H1 (cell line): ENCODE measurements at regions not wholly inside any gene's neighbourhood (a gene's known extent, or its start where the extent isn't known, plus 50 kb on each side); places are given as distances from the start of the nearest gene placed in this dataset.

ENCODE experiments used
- CTCF ChIA-PET: fragments of 300-600 bp; sonication (Branson Sonifier 250); formaldehyde crosslinking; loops from one replicate; lab custom pipeline; 2021; ENCODE audit not compliant: partially characterized antibody; lab: Charles Lee
- POLR2A ChIA-PET: fragments of 300-600 bp; sonication (Branson Sonifier 250); formaldehyde crosslinking; loops from one replicate; lab custom pipeline; 2021; ENCODE audit warnings: inconsistent platforms; ENCODE audit not compliant: partially characterized antibody; lab: Charles Lee
- DNase-seq, 2 experiments: peaks; one replicate each; pipeline versions ENCODE4 v3.0.0 to v3.0.0-alpha.2; 2010 to 2022; ENCODE audit warnings: low spot score in 2 of 2, low read depth in 1 of 2, mixed read lengths in 1 of 2
- FAIRE-seq: peaks from 2 replicates; lab custom pipeline; 2011; peaks lifted over from hg19 to GRCh38; lab: Jason Lieb, UNC
- H2AFZ ChIP-seq: 2 replicates; pipeline ENCODE4 v1.8.1; 2012; ENCODE audit warnings: low read length, inconsistent platforms
- H2AK5ac ChIP-seq: 2 replicates; pipeline ENCODE4 v1.6.1; 2013; ENCODE audit warnings: low read depth, low read length
- H2BK120ac ChIP-seq: replicated peaks from 2 replicates; pipeline ENCODE3; 2013; ENCODE audit warnings: low read depth, low read length, inconsistent platforms
- H2BK12ac ChIP-seq: 2 replicates; pipeline ENCODE4 v1.6.1; 2013; ENCODE audit warnings: low read depth, low read length
- H2BK15ac ChIP-seq: 2 replicates; pipeline ENCODE4 v1.6.1; 2013; ENCODE audit warnings: low read length
- H2BK20ac ChIP-seq: 2 replicates; pipeline ENCODE4 v1.6.1; 2013; ENCODE audit warnings: low read length
- H2BK5ac ChIP-seq: 2 replicates; pipeline ENCODE4 v1.6.1; 2013; ENCODE audit warnings: low read depth, low read length
- H3K14ac ChIP-seq: 2 replicates; pipeline ENCODE4 v1.6.1; 2013; ENCODE audit warnings: inconsistent platforms; ENCODE audit not compliant: insufficient read length
- H3K18ac ChIP-seq: 2 replicates; pipeline ENCODE4 v1.6.1; 2013; ENCODE audit warnings: low read length; ENCODE audit errors: extremely low read depth
- H3K23ac ChIP-seq: 2 replicates; pipeline ENCODE4 v1.6.1; 2013; ENCODE audit warnings: inconsistent platforms; ENCODE audit not compliant: insufficient read length
- H3K23me2 ChIP-seq: 2 replicates; pipeline ENCODE4 v1.6.1; 2013; ENCODE audit warnings: low read depth, low read length
- H3K27ac ChIP-seq: 2 replicates; pipeline ENCODE4 v1.6.1; 2011; ENCODE audit warnings: low read depth, low read length, inconsistent platforms
- H3K27me3 ChIP-seq, 4 experiments: replicated peaks in 1 of 4; 1 replicate in 1 of 4; 2 replicates in 3 of 4; pipeline versions ENCODE4 v1.6.1 to v1.8.1; 2011 to 2013; ENCODE audit warnings: low read length in 3 of 4, mild to moderate bottlenecking in 3 of 4, inconsistent platforms in 2 of 4, mixed read lengths in 2 of 4, moderate library complexity in 1 of 4; ENCODE audit not compliant: control insufficient read depth in 3 of 4, insufficient read depth in 3 of 4; ENCODE audit errors: extremely low read depth in 1 of 4
- H3K36me3 ChIP-seq, 4 experiments: 2 replicates each; pipeline versions ENCODE4 v1.6.1 to v1.8.1; 2011 to 2013; ENCODE audit warnings: mild to moderate bottlenecking in 4 of 4, low read length in 3 of 4, moderate library complexity in 2 of 4, control low read depth in 1 of 4, inconsistent platforms in 1 of 4; ENCODE audit not compliant: insufficient read depth in 4 of 4, control insufficient read depth in 2 of 4
- H3K4ac ChIP-seq: replicated peaks from 2 replicates; pipeline ENCODE3; 2013; ENCODE audit warnings: low read length, low read depth, mixed read lengths, inconsistent platforms; ENCODE audit not compliant: insufficient read length
- H3K4me1 ChIP-seq, 4 experiments: replicated peaks in 1 of 4; 1 replicate in 1 of 4; 2 replicates in 3 of 4; pipeline versions ENCODE4 v1.6.1 to v1.8.1; 2011 to 2013; ENCODE audit warnings: low read length in 3 of 4, inconsistent platforms in 2 of 4, mixed read lengths in 1 of 4; ENCODE audit not compliant: insufficient read depth in 4 of 4, control insufficient read depth in 3 of 4
- H3K4me2 ChIP-seq, 2 experiments: 2 replicates each; pipeline versions ENCODE4 v1.6.1 to v1.8.1; 2011 to 2013; ENCODE audit warnings: low read depth in 2 of 2, low read length in 2 of 2, control low read depth in 1 of 2, inconsistent platforms in 1 of 2, mild to moderate bottlenecking in 1 of 2; ENCODE audit not compliant: insufficient read depth in 1 of 2
- H3K4me3 ChIP-seq, 4 experiments: fragments of 200-600, 300-600 bp in 1 of 4; sonication (generic), shearing (Covaris generic), sonication (Bioruptor Twin) in 1 of 4; 2 replicates each; pipeline versions ENCODE4 v1.5.1 to v1.8.1; 2011 to 2016; ENCODE audit warnings: low read length in 4 of 4, low read depth in 3 of 4, control low read depth in 2 of 4, inconsistent platforms in 2 of 4, mild to moderate bottlenecking in 2 of 4, mixed read lengths in 1 of 4, moderate library complexity in 1 of 4; ENCODE audit not compliant: insufficient read depth in 2 of 4; ENCODE audit errors: extremely low read depth in 1 of 4
- H3K56ac ChIP-seq: replicated peaks from 2 replicates; pipeline ENCODE3; 2013; ENCODE audit warnings: low read depth, mild to moderate bottlenecking, mixed read lengths, low read length, inconsistent platforms; ENCODE audit not compliant: insufficient read length
- H3K79me1 ChIP-seq: 2 replicates; pipeline ENCODE4 v1.6.1; 2013; ENCODE audit warnings: low read depth, low read length, control low read depth
- H3K79me2 ChIP-seq, 2 experiments: 2 replicates each; pipeline versions ENCODE4 v1.6.1 to v1.8.1; 2012 to 2013; ENCODE audit warnings: low read length in 2 of 2, mild to moderate bottlenecking in 2 of 2, inconsistent platforms in 1 of 2; ENCODE audit not compliant: insufficient read depth in 2 of 2, control insufficient read depth in 1 of 2
- H3K9ac ChIP-seq, 4 experiments: replicated peaks in 1 of 4; 1 replicate in 1 of 4; 2 replicates in 3 of 4; pipeline versions ENCODE4 v1.6.1 to v1.8.1; 2011 to 2013; ENCODE audit warnings: low read depth in 3 of 4, low read length in 3 of 4, control low read depth in 2 of 4, mild to moderate bottlenecking in 2 of 4, moderate library complexity in 2 of 4, inconsistent platforms in 1 of 4; ENCODE audit errors: extremely low read depth in 1 of 4
- H3K9me3 ChIP-seq, 2 experiments: 2 replicates each; pipeline versions ENCODE4 v1.6.1 to v1.8.1; 2012 to 2013; ENCODE audit warnings: mild to moderate bottlenecking in 2 of 2, moderate library complexity in 2 of 2, control low read depth in 1 of 2, inconsistent platforms in 1 of 2, low read depth in 1 of 2, low read length in 1 of 2, mixed read lengths in 1 of 2; ENCODE audit not compliant: insufficient read depth in 2 of 2
- H4K20me1 ChIP-seq, 2 experiments: replicated peaks in 1 of 2; 2 replicates each; pipeline versions ENCODE3 to v1.8.1; 2011 to 2013; ENCODE audit warnings: inconsistent platforms in 2 of 2, low read length in 2 of 2, mild to moderate bottlenecking in 1 of 2; ENCODE audit not compliant: insufficient read depth in 2 of 2, control insufficient read depth in 1 of 2
- H4K5ac ChIP-seq: 2 replicates; pipeline ENCODE4 v1.6.1; 2013; ENCODE audit warnings: low read length, low read depth, mixed read lengths, inconsistent platforms; ENCODE audit not compliant: insufficient read length
- H4K8ac ChIP-seq: 2 replicates; pipeline ENCODE4 v1.8.0; 2013; ENCODE audit warnings: mild to moderate bottlenecking, moderate library complexity, low read length, inconsistent platforms; ENCODE audit not compliant: insufficient read depth; ENCODE audit errors: extremely low read depth
- H4K91ac ChIP-seq: replicated peaks from 2 replicates; pipeline ENCODE3; 2013; ENCODE audit warnings: low read length, mixed read lengths, inconsistent platforms; ENCODE audit not compliant: insufficient read length
- CBX5 ChIP-seq: fragments of 300-800, 300-1000 bp; sonication (generic); IDR thresholded peaks from 2 replicates; pipeline ENCODE4 v1.7.1; 2016; ENCODE audit warnings: antibody characterized with exemption, low read length, low read depth
- FOSL1 ChIP-seq: IDR thresholded peaks from 2 replicates; pipeline ENCODE4 v1.6.1; 2011; ENCODE audit warnings: mild to moderate bottlenecking, low read depth, low read length, moderate library complexity; ENCODE audit not compliant: insufficient read depth
- KDM5A ChIP-seq: fragments of 200-600 bp; IDR thresholded peaks from 2 replicates; pipeline ENCODE4 v1.7.1; 2012; ENCODE audit warnings: mild to moderate bottlenecking, low read length, inconsistent platforms, mixed read lengths
- MAFK ChIP-seq: IDR thresholded peaks from 2 replicates; pipeline ENCODE4 v1.6.1; 2012; ENCODE audit warnings: low read depth, mild to moderate bottlenecking, improper control_type of control experiment, low read length
- POU5F1 ChIP-seq: IDR thresholded peaks from 2 replicates; pipeline ENCODE4 v1.6.1; 2011; ENCODE audit warnings: low read depth, mild to moderate bottlenecking, low read length, moderate library complexity
- RFX5 ChIP-seq: IDR thresholded peaks from 2 replicates; pipeline ENCODE4 v1.6.1; 2011; ENCODE audit warnings: low read depth, low read length, improper control_type of control experiment, borderline replicate concordance
- SIN3A ChIP-seq, 2 experiments: IDR thresholded peaks in 1 of 2; conservative IDR thresholded peaks in 1 of 2; 2 replicates each; pipeline ENCODE4 v1.6.1; 2011 to 2012; ENCODE audit warnings: low read length in 2 of 2, improper control_type of control experiment in 1 of 2, low read depth in 1 of 2, mild to moderate bottlenecking in 1 of 2
- SIX5 ChIP-seq: IDR thresholded peaks from 2 replicates; pipeline ENCODE4 v1.6.1; 2011; ENCODE audit warnings: mild to moderate bottlenecking, low read depth, low read length
- SP4 ChIP-seq: IDR thresholded peaks from 2 replicates; pipeline ENCODE4 v1.6.1; 2012; ENCODE audit warnings: low read length, inconsistent platforms
- TBP ChIP-seq: IDR thresholded peaks from 2 replicates; pipeline ENCODE4 v1.6.1; 2011; ENCODE audit warnings: low read depth, low read length, improper control_type of control experiment
- ZNF274 ChIP-seq: IDR thresholded peaks from 2 replicates; pipeline ENCODE4 v1.7.0; 2012; ENCODE audit warnings: low read length, borderline replicate concordance; ENCODE audit errors: extremely low read depth
- WGBS, 2 experiments: shearing (Covaris generic) in 1 of 2; methylation state at CpG; one replicate each; pipeline versions ENCODE4 v1.1.6 to v1.1.7; 2013 to 2015; ENCODE audit warnings: low lambda C conversion rate in 2 of 2, mixed read lengths in 2 of 2, inconsistent platforms in 1 of 2, low coverage in 1 of 2, missing lambda C conversion rate in 1 of 2; ENCODE audit not compliant: insufficient replicate concordance in 2 of 2, insufficient coverage in 1 of 2, insufficient read length in 1 of 2; ENCODE audit errors: extremely low coverage in 1 of 2, missing lambda C conversion rate in 1 of 2; 5-methylcytosine and 5-hydroxymethylcytosine counted together
- TF ChIP-seq, protein P1 (sequence below): IDR thresholded peaks from 2 replicates; pipeline ENCODE4 v1.6.1; 2012; ENCODE audit warnings: inconsistent platforms
- TF ChIP-seq, protein P2 (sequence below): IDR thresholded peaks from 2 replicates; pipeline ENCODE4 v1.6.1; 2011; ENCODE audit warnings: low read length, improper control_type of control experiment

- Histone ChIP-seq H3K4ac (no peak overlapping the region), H2AFZ (no peak overlapping the region), H2AK5ac (no peak overlapping the region), H4K91ac (no peak overlapping the region), H4K5ac (no peak overlapping the region), H3K23ac (no peak overlapping the region), H3K56ac (no peak overlapping the region), H3K79me2 (no peaks in the 10 kb centered on the region), H2BK120ac (no peak overlapping the region), H3K9ac (no peak overlapping the region), H3K23me2 (no peaks in the 10 kb centered on the region; the same call in 1 of the 2 replicates), H3K27me3 (no peaks in the 10 kb centered on the region), H3K4me3 (no peak overlapping the region), H3K4me1 (no peaks in the 10 kb centered on the region), H3K9me3 (peaks cover 10 to 18% of the 10 kb centered on the region in 2 experiments; a peak in 3 of 4 replicates), H4K8ac (no peak overlapping the region), H2BK5ac (no peak overlapping the region), H3K79me1 (0 out of 2 replicates have a peak, but pooled peaks cover 3% of the 10 kb centered on the region), H3K27ac (no peak overlapping the region), H3K18ac (no peak overlapping the region), H2BK12ac (no peak overlapping the region), H3K4me2 (no peak overlapping the region), H4K20me1 (no peaks in the 10 kb centered on the region), H3K14ac (no peak overlapping the region), H2BK20ac (no peak overlapping the region), H2BK15ac (no peak overlapping the region), H3K36me3 (no peaks in the 10 kb centered on the region)
- CTCF ChIA-PET: no interaction called here
- no peak for FAIRE-seq
- 91% methylated on average over 4 of the region's 4 CpGs; no CpG with 5 or more reads in 1 of the 2 experiments for WGBS, 2 experiments
- POLR2A ChIA-PET: no interaction called here
- DNase-seq: no peak
- no peak for TF ChIP-seq MAFK
- TF ChIP-seq SP4: no peak
- no peak for TF ChIP-seq SIN3A (conservative IDR thresholded peaks at IDR 0.05 in 1 of 2, IDR thresholded peaks at IDR 0.05 in 1 of 2; ENCODE audit: low read depth in 1 of 2, low read length in 2 of 2)
- TF ChIP-seq SIX5: no peak
- TF ChIP-seq KDM5A: no peak
- TF ChIP-seq TBP: no peak
- no peak for TF ChIP-seq RFX5
- TF ChIP-seq POU5F1: no peak
- TF ChIP-seq, protein P1, sequence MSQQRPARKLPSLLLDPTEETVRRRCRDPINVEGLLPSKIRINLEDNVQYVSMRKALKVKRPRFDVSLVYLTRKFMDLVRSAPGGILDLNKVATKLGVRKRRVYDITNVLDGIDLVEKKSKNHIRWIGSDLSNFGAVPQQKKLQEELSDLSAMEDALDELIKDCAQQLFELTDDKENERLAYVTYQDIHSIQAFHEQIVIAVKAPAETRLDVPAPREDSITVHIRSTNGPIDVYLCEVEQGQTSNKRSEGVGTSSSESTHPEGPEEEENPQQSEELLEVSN: no peak
- TF ChIP-seq FOSL1: no peak
- no peak for TF ChIP-seq CBX5
- TF ChIP-seq, protein P2, sequence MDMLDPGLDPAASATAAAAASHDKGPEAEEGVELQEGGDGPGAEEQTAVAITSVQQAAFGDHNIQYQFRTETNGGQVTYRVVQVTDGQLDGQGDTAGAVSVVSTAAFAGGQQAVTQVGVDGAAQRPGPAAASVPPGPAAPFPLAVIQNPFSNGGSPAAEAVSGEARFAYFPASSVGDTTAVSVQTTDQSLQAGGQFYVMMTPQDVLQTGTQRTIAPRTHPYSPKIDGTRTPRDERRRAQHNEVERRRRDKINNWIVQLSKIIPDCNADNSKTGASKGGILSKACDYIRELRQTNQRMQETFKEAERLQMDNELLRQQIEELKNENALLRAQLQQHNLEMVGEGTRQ: no peak
- no peak for TF ChIP-seq ZNF274
Measured at GRCh38 chr18:78647018-78647417, 332.6 kb upstream of the SALL3 start.
